ENCODE measurements at regions not wholly inside any gene's neighbourhood (a gene's known extent, or its start where the extent isn't known, plus 50 kb on each side); places are given as distances from the start of the nearest gene placed in this dataset.
"Not testable (repeated sequence)": the region's sequence is repeated elsewhere in the genome, so short reads cannot be mapped to it uniquely, and the experiment has no call there.

GRCh38 chr14:30162066-30162465 is 234.4 kb upstream of the PRKD1 start:
- DNase-seq: no peak

GRCh38 chr14:30165255-30165654 is 237.6 kb upstream of the PRKD1 start:
- no peak for DNase-seq

GRCh38 chr14:30177781-30178180 is 250.1 kb upstream of the PRKD1 start:
- DNase-seq: no peak

- DNase-seq: no peak
Observed at GRCh38 chr14:30179381-30180130, 251.9 kb upstream of the PRKD1 start.

- DNase-seq: no peak
Observed at GRCh38 chr14:30180219-30180618, 252.6 kb upstream of the PRKD1 start.

- DNase-seq: no peak
Observed at GRCh38 chr14:30185832-30186231, 258.2 kb upstream of the PRKD1 start.

- no peak for DNase-seq
Observed at GRCh38 chr14:30191639-30192279, 264.1 kb upstream of the PRKD1 start.

GRCh38 chr14:30193101-30193500 is 265.5 kb upstream of the PRKD1 start:
- DNase-seq: no peak

- DNase-seq: no peak
Observed at GRCh38 chr14:30193845-30194501, 266.3 kb upstream of the PRKD1 start.

- DNase-seq: no peak
Observed at GRCh38 chr14:30194741-30195148, 267.1 kb upstream of the PRKD1 start.

- DNase-seq: no peak
Observed at GRCh38 chr14:30195941-30196340, 268.3 kb upstream of the PRKD1 start.

GRCh38 chr14:30196861-30197260 is 269.2 kb upstream of the PRKD1 start:
- no peak for DNase-seq

GRCh38 chr14:30198720-30199119 is 271.1 kb upstream of the PRKD1 start:
- DNase-seq: not testable (repeated sequence)

GRCh38 chr14:30204431-30204980 is 276.9 kb upstream of the PRKD1 start:
- DNase-seq: no peak

- no peak for DNase-seq
Observed at GRCh38 chr14:30209136-30209535, 281.5 kb upstream of the PRKD1 start.

GRCh38 chr14:30210630-30211029 is 283.0 kb upstream of the PRKD1 start:
- DNase-seq: no peak

GRCh38 chr14:30211326-30211725 is 283.7 kb upstream of the PRKD1 start:
- no peak for DNase-seq

- no peak for DNase-seq
Observed at GRCh38 chr14:30214014-30214413, 286.4 kb upstream of the PRKD1 start.

- peak; percentile 54 for DNase-seq
Observed at GRCh38 chr14:30214461-30215090, 286.9 kb upstream of the PRKD1 start.

- no peak for DNase-seq
Observed at GRCh38 chr14:30218907-30219306, 291.3 kb upstream of the PRKD1 start.

- DNase-seq: no peak
Observed at GRCh38 chr14:30221546-30221945, 293.9 kb upstream of the PRKD1 start.

- no peak for DNase-seq
Observed at GRCh38 chr14:30223385-30223785, 295.7 kb upstream of the PRKD1 start.

GRCh38 chr14:30223966-30224365 is 296.3 kb upstream of the PRKD1 start:
- DNase-seq: no peak

All from NCI-H2227 treated with DMSO at 0.1 percent for 48 hours (cell line).